Prostate gland (tissue), 2 donors: ENCODE measurements at regions not wholly inside any gene's neighbourhood (a gene's known extent, or its start where the extent isn't known, plus 50 kb on each side); places are given as distances from the start of the nearest gene placed in this dataset.

Experiments
- CTCF ChIP-seq, 4 experiments: fragments of 200-600 bp in 2 of 4; fragments of 450-650 bp in 2 of 4; sonication (generic) in 2 of 4; IDR thresholded peaks; 1 replicate in 3 of 4; 2 replicates in 1 of 4; pipeline ENCODE4 v1.5.1; 2016 to 2019; ENCODE audit warnings: antibody characterized with exemption in 4 of 4, mild to moderate bottlenecking in 2 of 4, moderate library complexity in 2 of 4
- POLR2A ChIP-seq: fragments of 450-650 bp; IDR thresholded peaks from one replicate; pipeline ENCODE4 v1.6.1; 2016; ENCODE audit warnings: antibody characterized with exemption, mild to moderate bottlenecking

GRCh38 chr2:8288206-8288605, 393.6 kb upstream of the ID2 start:
- TF ChIP-seq POLR2A: no peak
- no peak for TF ChIP-seq CTCF (IDR thresholded peaks at IDR 0.05)
